ENCODE measurements at regions not wholly inside any gene's neighbourhood (a gene's known extent, or its start where the extent isn't known, plus 50 kb on each side); places are given as distances from the start of the nearest gene placed in this dataset.

DNA sequence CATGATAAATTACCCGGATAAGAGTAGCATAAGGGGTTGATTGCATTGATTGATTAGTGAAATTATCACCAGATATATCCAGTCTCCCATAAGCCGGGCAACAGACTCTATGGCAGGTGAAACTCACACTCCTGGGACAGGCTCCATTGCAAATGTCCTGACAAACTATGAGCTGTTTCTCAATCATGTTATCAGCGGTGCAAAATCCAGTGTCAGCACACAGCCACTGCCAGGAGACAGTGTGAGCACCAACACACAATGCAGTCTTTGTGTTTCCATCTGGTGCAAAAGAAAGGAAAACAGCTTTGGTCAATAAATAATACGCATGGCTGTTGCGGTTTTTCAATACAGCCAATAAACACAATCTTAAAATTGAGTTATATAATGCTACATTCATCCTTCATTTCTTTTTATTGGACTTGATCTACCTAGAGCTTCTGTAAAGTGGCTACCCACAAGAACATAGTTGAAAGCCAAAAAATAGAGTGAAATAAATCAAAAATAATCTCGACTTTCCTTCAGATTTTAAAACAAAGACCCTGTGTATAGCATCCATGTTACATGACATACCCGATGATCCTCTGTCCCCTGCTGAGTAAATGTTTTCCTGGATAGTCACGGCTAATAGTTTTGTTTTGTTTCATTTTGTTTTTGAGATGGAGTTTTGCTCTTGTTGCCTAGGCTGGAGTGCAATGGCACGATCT is 64.3 kb upstream of the AFDN start:
- Mint-ChIP-seq H3K27ac (no peak overlapping the region), H3K4me3 (no peak overlapping the region), H3K9me3 (no peaks in the 10 kb centered on the region), H3K4me1 (no peaks in the 10 kb centered on the region; the same call in 2 of the 3 replicates), H3K36me3 (ENCODE audit: low read depth) (no peaks in the 10 kb centered on the region), H3K27me3 (ENCODE audit: insufficient read depth, low read depth, poor library complexity) (peaks cover 9% of the 10 kb centered on the region)
- H3F3A ChIP-seq (replicated peaks; ENCODE audit: low read depth): no peaks in the 10 kb centered on the region
- no peaks in the 10 kb centered on the region for H3K27me3 ChIP-seq (ENCODE audit: insufficient read depth)
- no peak overlapping the region for H3K4me2 ChIP-seq
- no peaks in the 10 kb centered on the region for H3K36me3 ChIP-seq (ENCODE audit: insufficient read depth)
- H3K27ac ChIP-seq (ENCODE audit: low read depth): no peak overlapping the region
- H3K4me1 ChIP-seq (ENCODE audit: insufficient read depth): no peaks in the 10 kb centered on the region
- TF ChIP-seq STAT1 (IDR thresholded peaks at IDR 0.05; ENCODE audit: unreplicated experiment) (no peak), ZNF331 (CRISPR knock-in tag; IDR thresholded peaks at IDR 0.05; ENCODE audit: low read depth) (no peak), CTCF (conservative IDR thresholded peaks at IDR 0.05; ENCODE audit: low read depth in 2 of 2) (no peak), JUNB (IDR thresholded peaks at IDR 0.05; ENCODE audit: unreplicated experiment) (no peak), EZH2 (IDR thresholded peaks at IDR 0.05; ENCODE audit: low read depth, unreplicated experiment) (no peak), ETS1 (IDR thresholded peaks at IDR 0.05) (no peak), ZNF114 (CRISPR knock-in tag; IDR thresholded peaks at IDR 0.05) (no peak), POLR2AphosphoS5 (IDR thresholded peaks at IDR 0.05; ENCODE audit: low read depth) (no peak), CREB1 (CRISPR knock-in tag; IDR thresholded peaks at IDR 0.05; ENCODE audit: low read depth) (no peak), EZH2phosphoT487 (IDR thresholded peaks at IDR 0.05; ENCODE audit: unreplicated experiment) (no peak), NANOG (IDR thresholded peaks at IDR 0.05; ENCODE audit: borderline replicate concordance) (no peak)
- TF ChIP-seq, protein P1, sequence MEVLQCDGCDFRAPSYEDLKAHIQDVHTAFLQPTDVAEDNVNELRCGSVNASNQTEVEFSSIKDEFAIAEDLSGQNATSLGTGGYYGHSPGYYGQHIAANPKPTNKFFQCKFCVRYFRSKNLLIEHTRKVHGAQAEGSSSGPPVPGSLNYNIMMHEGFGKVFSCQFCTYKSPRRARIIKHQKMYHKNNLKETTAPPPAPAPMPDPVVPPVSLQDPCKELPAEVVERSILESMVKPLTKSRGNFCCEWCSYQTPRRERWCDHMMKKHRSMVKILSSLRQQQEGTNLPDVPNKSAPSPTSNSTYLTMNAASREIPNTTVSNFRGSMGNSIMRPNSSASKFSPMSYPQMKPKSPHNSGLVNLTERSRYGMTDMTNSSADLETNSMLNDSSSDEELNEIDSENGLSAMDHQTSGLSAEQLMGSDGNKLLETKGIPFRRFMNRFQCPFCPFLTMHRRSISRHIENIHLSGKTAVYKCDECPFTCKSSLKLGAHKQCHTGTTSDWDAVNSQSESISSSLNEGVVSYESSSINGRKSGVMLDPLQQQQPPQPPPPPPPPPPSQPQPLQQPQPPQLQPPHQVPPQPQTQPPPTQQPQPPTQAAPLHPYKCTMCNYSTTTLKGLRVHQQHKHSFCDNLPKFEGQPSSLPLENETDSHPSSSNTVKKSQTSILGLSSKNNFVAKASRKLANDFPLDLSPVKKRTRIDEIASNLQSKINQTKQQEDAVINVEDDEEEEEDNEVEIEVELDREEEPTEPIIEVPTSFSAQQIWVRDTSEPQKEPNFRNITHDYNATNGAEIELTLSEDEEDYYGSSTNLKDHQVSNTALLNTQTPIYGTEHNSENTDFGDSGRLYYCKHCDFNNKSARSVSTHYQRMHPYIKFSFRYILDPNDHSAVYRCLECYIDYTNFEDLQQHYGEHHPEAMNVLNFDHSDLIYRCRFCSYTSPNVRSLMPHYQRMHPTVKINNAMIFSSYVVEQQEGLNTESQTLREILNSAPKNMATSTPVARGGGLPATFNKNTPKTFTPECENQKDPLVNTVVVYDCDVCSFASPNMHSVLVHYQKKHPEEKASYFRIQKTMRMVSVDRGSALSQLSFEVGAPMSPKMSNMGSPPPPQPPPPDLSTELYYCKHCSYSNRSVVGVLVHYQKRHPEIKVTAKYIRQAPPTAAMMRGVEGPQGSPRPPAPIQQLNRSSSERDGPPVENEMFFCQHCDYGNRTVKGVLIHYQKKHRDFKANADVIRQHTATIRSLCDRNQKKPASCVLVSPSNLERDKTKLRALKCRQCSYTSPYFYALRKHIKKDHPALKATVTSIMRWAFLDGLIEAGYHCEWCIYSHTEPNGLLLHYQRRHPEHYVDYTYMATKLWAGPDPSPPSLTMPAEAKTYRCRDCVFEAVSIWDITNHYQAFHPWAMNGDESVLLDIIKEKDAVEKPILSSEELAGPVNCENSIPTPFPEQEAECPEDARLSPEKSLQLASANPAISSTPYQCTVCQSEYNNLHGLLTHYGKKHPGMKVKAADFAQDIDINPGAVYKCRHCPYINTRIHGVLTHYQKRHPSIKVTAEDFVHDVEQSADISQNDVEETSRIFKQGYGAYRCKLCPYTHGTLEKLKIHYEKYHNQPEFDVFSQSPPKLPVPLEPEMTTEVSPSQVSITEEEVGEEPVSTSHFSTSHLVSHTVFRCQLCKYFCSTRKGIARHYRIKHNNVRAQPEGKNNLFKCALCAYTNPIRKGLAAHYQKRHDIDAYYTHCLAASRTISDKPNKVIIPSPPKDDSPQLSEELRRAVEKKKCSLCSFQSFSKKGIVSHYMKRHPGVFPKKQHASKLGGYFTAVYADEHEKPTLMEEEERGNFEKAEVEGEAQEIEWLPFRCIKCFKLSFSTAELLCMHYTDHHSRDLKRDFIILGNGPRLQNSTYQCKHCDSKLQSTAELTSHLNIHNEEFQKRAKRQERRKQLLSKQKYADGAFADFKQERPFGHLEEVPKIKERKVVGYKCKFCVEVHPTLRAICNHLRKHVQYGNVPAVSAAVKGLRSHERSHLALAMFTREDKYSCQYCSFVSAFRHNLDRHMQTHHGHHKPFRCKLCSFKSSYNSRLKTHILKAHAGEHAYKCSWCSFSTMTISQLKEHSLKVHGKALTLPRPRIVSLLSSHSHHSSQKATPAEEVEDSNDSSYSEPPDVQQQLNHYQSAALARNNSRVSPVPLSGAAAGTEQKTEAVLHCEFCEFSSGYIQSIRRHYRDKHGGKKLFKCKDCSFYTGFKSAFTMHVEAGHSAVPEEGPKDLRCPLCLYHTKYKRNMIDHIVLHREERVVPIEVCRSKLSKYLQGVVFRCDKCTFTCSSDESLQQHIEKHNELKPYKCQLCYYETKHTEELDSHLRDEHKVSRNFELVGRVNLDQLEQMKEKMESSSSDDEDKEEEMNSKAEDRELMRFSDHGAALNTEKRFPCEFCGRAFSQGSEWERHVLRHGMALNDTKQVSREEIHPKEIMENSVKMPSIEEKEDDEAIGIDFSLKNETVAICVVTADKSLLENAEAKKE (CRISPR knock-in tag; IDR thresholded peaks at IDR 0.05): no peak
- TF ChIP-seq, protein P2, sequence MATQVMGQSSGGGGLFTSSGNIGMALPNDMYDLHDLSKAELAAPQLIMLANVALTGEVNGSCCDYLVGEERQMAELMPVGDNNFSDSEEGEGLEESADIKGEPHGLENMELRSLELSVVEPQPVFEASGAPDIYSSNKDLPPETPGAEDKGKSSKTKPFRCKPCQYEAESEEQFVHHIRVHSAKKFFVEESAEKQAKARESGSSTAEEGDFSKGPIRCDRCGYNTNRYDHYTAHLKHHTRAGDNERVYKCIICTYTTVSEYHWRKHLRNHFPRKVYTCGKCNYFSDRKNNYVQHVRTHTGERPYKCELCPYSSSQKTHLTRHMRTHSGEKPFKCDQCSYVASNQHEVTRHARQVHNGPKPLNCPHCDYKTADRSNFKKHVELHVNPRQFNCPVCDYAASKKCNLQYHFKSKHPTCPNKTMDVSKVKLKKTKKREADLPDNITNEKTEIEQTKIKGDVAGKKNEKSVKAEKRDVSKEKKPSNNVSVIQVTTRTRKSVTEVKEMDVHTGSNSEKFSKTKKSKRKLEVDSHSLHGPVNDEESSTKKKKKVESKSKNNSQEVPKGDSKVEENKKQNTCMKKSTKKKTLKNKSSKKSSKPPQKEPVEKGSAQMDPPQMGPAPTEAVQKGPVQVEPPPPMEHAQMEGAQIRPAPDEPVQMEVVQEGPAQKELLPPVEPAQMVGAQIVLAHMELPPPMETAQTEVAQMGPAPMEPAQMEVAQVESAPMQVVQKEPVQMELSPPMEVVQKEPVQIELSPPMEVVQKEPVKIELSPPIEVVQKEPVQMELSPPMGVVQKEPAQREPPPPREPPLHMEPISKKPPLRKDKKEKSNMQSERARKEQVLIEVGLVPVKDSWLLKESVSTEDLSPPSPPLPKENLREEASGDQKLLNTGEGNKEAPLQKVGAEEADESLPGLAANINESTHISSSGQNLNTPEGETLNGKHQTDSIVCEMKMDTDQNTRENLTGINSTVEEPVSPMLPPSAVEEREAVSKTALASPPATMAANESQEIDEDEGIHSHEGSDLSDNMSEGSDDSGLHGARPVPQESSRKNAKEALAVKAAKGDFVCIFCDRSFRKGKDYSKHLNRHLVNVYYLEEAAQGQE (IDR thresholded peaks at IDR 0.05; ENCODE audit: unreplicated experiment): no peak
- no peak overlapping the region for H3K4me3 ChIP-seq
- no peaks in the 10 kb centered on the region for H4K20me1 ChIP-seq (replicated peaks; ENCODE audit: insufficient read depth)
- DNase-seq (ENCODE audit: low spot score) (no peak), ATAC-seq (no peak)
- H2AFZ ChIP-seq: no peak overlapping the region
- H3K9me2 ChIP-seq (ENCODE audit: insufficient read depth): no peaks in the 10 kb centered on the region
- no peaks in the 10 kb centered on the region for H3K79me2 ChIP-seq (replicated peaks; ENCODE audit: insufficient read depth)
